ENCODE measurements at regions not wholly inside any gene's neighbourhood (a gene's known extent, or its start where the extent isn't known, plus 50 kb on each side); places are given as distances from the start of the nearest gene placed in this dataset.

- no peak for DNase-seq
Measured at GRCh38 chr2:3962719-3963118, 259.3 kb downstream of the DCDC2C start.

- no peak for DNase-seq
Measured at GRCh38 chr2:3965211-3965610, 261.8 kb downstream of the DCDC2C start.

- DNase-seq, result no peak
Measured at GRCh38 chr2:3965953-3966352, 262.6 kb downstream of the DCDC2C start.

GRCh38 chr2:3966470-3966869 is 263.1 kb downstream of the DCDC2C start:
- no peak for DNase-seq

GRCh38 chr2:3968736-3969135 is 265.4 kb downstream of the DCDC2C start:
- DNase-seq, result no peak

- DNase-seq, result no peak
Measured at GRCh38 chr2:3970791-3971651, 267.6 kb downstream of the DCDC2C start.

- DNase-seq, result no peak
Measured at GRCh38 chr2:3971652-3972192, 268.3 kb downstream of the DCDC2C start.

GRCh38 chr2:3972377-3972776 is 269.0 kb downstream of the DCDC2C start:
- no peak for DNase-seq

GRCh38 chr2:3974765-3975164 is 271.4 kb downstream of the DCDC2C start:
- no peak for DNase-seq

- no peak for DNase-seq
Measured at GRCh38 chr2:3981446-3981987, 278.1 kb downstream of the DCDC2C start.

GRCh38 chr2:3982160-3982559 is 278.8 kb downstream of the DCDC2C start:
- DNase-seq, result no peak

- DNase-seq, result no peak
Measured at GRCh38 chr2:3986063-3986462, 282.7 kb downstream of the DCDC2C start.

- no peak for DNase-seq
Measured at GRCh38 chr2:3986530-3987258, 283.3 kb downstream of the DCDC2C start.

- DNase-seq, result no peak
Measured at GRCh38 chr2:4002841-4003403, 299.5 kb downstream of the DCDC2C start.

- no peak for DNase-seq
Measured at GRCh38 chr2:4012197-4012596, 308.8 kb downstream of the DCDC2C start.

- DNase-seq, result no peak
Measured at GRCh38 chr2:4018535-4018934, 315.2 kb downstream of the DCDC2C start.

GRCh38 chr2:4020153-4020552 is 316.8 kb downstream of the DCDC2C start:
- DNase-seq, result no peak

GRCh38 chr2:4020649-4021048 is 317.3 kb downstream of the DCDC2C start:
- DNase-seq, result no peak

GRCh38 chr2:4024605-4025004 is 321.2 kb downstream of the DCDC2C start:
- DNase-seq, result no peak

- no peak for DNase-seq
Measured at GRCh38 chr2:4029081-4029480, 325.7 kb downstream of the DCDC2C start.

GRCh38 chr2:4039896-4040295 is 336.5 kb downstream of the DCDC2C start:
- DNase-seq, result no peak

- DNase-seq, result peak; percentile 20
Measured at GRCh38 chr2:4047961-4048891, 344.9 kb downstream of the DCDC2C start.

Measured in fibroblast of skin of abdomen (primary cell).